Fibroblast of the aortic adventitia (primary cell): ENCODE measurements at regions not wholly inside any gene's neighbourhood (a gene's known extent, or its start where the extent isn't known, plus 50 kb on each side); places are given as distances from the start of the nearest gene placed in this dataset.
"Not testable (repeated sequence)": the region's sequence is repeated elsewhere in the genome, so short reads cannot be mapped to it uniquely, and the experiment has no call there.

Source experiments
- DNase-seq: peaks from one replicate; pipeline ENCODE4 v3.0.0-alpha.2; 2010; ENCODE audit warnings: low read depth
- H3K4me3 ChIP-seq: 2 replicates; pipeline ENCODE4 v1.5.1; 2011; ENCODE audit warnings: low read depth, mild to moderate bottlenecking, control low read depth, low read length, moderate library complexity
- CTCF ChIP-seq: IDR thresholded peaks from 2 replicates; pipeline ENCODE4 v1.5.1; 2011; ENCODE audit warnings: mild to moderate bottlenecking, low read length, control low read depth, inconsistent platforms; ENCODE audit not compliant: insufficient read depth

GRCh38 chr13:108084840-108085239, 130.5 kb downstream of the LIG4 start:
- H3K4me3 ChIP-seq, result no peak overlapping the region
- DNase-seq, result no peak
- no peak for TF ChIP-seq CTCF

DNA sequence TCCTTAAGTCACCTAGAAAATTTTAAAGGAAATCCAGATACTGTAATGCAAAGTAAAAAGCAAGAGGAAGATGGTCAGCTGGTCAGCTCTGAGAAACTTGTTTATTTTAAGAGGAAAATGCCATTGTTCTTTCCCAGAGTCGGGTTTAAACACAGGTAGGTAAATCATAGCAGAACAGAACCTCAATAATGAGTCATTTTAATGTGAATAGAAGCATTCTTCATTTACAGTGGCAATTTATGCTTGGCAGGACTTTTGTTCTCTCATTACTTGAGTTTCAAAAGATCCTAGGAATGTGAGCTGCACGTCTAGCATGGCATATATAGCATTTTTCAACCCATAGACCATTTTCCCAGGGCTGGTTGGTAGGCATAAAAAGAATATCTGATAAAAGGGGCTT, 132.3 kb downstream of the LIG4 start:
- no peak overlapping the region for H3K4me3 ChIP-seq
- DNase-seq, result no peak
- no peak for TF ChIP-seq CTCF

DNA sequence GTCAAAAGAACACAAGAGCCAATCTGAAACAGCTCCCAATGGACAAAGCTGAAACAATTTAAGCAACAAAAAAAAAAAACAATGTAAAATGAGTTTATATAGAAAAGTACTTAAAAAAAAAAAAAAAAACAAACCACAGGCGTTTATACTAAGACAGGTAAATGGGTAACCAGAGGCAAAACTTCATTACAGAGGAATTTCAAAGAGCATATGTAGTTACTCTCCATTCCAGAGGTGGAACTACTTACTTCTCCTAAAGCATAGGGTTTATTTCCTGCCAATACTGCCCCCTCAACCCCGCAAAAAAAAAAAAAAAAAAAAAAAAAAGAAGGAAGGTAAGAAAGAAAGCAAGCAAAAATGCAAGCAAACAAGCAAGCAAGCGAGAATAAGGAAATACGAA, 132.9 kb downstream of the LIG4 start:
- TF ChIP-seq CTCF, result no peak
- no peak for DNase-seq
- no peak overlapping the region for H3K4me3 ChIP-seq

DNA sequence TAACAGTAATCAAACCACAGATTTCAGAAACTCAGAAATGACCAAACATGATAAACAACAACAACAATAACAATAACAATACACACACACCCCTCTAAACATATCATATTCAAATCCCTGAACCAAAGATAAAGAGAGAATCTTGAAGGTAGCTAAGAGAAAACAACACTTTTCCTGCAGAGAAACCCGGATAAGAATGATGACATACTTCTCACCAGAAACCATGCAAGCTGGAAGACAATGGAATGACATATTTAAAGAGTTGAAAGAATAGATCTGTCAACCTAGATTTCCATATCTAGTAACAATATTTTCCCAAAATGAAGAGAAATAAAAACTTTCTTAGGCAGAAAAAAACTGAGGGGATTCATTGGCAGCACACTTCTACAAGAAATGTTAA, 138.1 kb downstream of the LIG4 start:
- no peak for DNase-seq
- no peak overlapping the region for H3K4me3 ChIP-seq
- no peak for TF ChIP-seq CTCF

GRCh38 chr13:108074429-108074828, 140.9 kb downstream of the LIG4 start:
- not testable (repeated sequence) for DNase-seq, H3K4me3 ChIP-seq

DNA sequence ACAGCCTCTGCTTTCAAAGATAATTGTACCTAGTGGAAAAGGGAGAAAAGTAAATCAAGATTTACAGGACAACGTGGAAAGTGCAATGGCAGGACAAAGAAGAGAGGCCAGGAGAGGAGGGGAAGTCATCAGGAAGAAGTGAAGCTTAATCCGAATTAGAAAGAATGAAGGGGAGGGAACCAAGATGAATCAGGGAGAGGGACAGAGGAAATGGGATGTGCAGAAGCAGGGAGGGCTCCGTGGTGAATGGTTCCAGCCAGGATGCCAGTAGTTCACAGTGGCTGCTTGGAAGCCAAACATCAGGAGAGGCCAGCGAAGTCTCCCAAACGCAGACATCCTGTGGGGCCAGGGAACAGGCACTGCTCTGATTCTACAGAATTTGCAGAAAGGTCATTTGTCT, 144.4 kb downstream of the LIG4 start:
- H3K4me3 ChIP-seq, result no peak overlapping the region
- no peak for TF ChIP-seq CTCF
- DNase-seq, result no peak

DNA sequence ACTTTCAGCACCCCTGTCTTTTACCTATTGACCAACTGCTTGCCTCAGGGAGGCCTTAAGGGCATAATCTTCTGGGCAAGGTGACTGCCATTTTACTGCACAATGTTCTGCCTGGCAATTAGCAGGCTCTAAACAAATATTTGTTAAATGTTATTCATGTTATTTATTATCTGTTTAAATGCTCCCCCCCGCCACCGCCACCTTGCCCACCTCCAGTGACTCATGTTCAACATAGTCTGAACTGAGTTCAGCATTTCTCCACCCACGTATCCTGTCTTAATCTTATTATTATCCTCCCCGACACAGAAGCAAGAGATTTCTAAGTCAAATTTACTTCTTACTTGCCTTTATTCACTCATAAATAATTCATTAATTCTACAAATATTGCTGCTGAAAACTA, 144.8 kb downstream of the LIG4 start:
- no peak for DNase-seq
- H3K4me3 ChIP-seq, result no peak overlapping the region
- no peak for TF ChIP-seq CTCF
